ENCODE measurements at regions not wholly inside any gene's neighbourhood (a gene's known extent, or its start where the extent isn't known, plus 50 kb on each side); places are given as distances from the start of the nearest gene placed in this dataset.
A peak's percentile ranks its signal among the peaks of the same experiment; 100 is the strongest.

- no peaks in the 10 kb centered on the region for H3K36me3 Mint-ChIP-seq (ENCODE audit: insufficient read depth, unreplicated experiment)
- no peak overlapping the region for H3K4me3 Mint-ChIP-seq (ENCODE audit: unreplicated experiment)
- BruUV-seq (replicated peaks) = no TSS peak
- no peaks in the 10 kb centered on the region for H3K27me3 Mint-ChIP-seq (ENCODE audit: insufficient read depth, unreplicated experiment)
- DNase-seq (ENCODE audit: unreplicated experiment) = peak; percentile 21
- peaks cover 8% of the 10 kb centered on the region for H3K9me3 Mint-ChIP-seq (ENCODE audit: unreplicated experiment)
- ChIA-PET POLR2A (no interaction called here), CTCF (no interaction called here)
- no peak overlapping the region for H3K27ac Mint-ChIP-seq (ENCODE audit: low read depth, unreplicated experiment)
- no peak for TF ChIP-seq CTCF (IDR thresholded peaks at IDR 0.05; ENCODE audit: unreplicated experiment)
- H3K4me1 Mint-ChIP-seq (ENCODE audit: insufficient read depth, unreplicated experiment) = peaks cover 6% of the 10 kb centered on the region
- intact Hi-C loops (cut with micrococcal nuclease) = no loop called here
Measured at GRCh38 chr18:27582760-27583412, 397.8 kb upstream of the CHST9 start.

- no peak for DNase-seq (ENCODE audit: unreplicated experiment)
- no peak overlapping the region for H3K4me3 Mint-ChIP-seq (ENCODE audit: unreplicated experiment)
- no peak overlapping the region for H3K27ac Mint-ChIP-seq (ENCODE audit: low read depth, unreplicated experiment)
- H3K4me1 Mint-ChIP-seq (ENCODE audit: insufficient read depth, unreplicated experiment) = peaks cover 6% of the 10 kb centered on the region
- TF ChIP-seq CTCF (IDR thresholded peaks at IDR 0.05; ENCODE audit: unreplicated experiment) = no peak
- intact Hi-C loops (cut with micrococcal nuclease) = no loop called here
- peaks cover 8% of the 10 kb centered on the region for H3K9me3 Mint-ChIP-seq (ENCODE audit: unreplicated experiment)
- POLR2A ChIA-PET = no interaction called here
- CTCF ChIA-PET = interaction anchor here (0.6 kb wide), 1 partner anchor 606 kb away, joined by 3 read pairs; no protein-coding TSS in a partner anchor
- H3K36me3 Mint-ChIP-seq (ENCODE audit: insufficient read depth, unreplicated experiment) = no peaks in the 10 kb centered on the region
- BruUV-seq (replicated peaks) = no TSS peak
- H3K27me3 Mint-ChIP-seq (ENCODE audit: insufficient read depth, unreplicated experiment) = no peaks in the 10 kb centered on the region
Measured at GRCh38 chr18:27581296-27581904, 396.3 kb upstream of the CHST9 start.

GRCh38 chr18:27579364-27579763, 394.3 kb upstream of the CHST9 start:
- intact Hi-C loops (cut with micrococcal nuclease) = no loop called here
- CTCF ChIA-PET = no interaction called here
- H3K9me3 Mint-ChIP-seq (ENCODE audit: unreplicated experiment) = peaks cover 8% of the 10 kb centered on the region
- POLR2A ChIA-PET = no interaction called here
- no peak overlapping the region for H3K27ac Mint-ChIP-seq (ENCODE audit: low read depth, unreplicated experiment)
- no peak for DNase-seq (ENCODE audit: unreplicated experiment)
- H3K4me3 Mint-ChIP-seq (ENCODE audit: unreplicated experiment) = no peak overlapping the region
- H3K27me3 Mint-ChIP-seq (ENCODE audit: insufficient read depth, unreplicated experiment) = no peaks in the 10 kb centered on the region
- no TSS peak for BruUV-seq (replicated peaks)
- no peaks in the 10 kb centered on the region for H3K36me3 Mint-ChIP-seq (ENCODE audit: insufficient read depth, unreplicated experiment)
- TF ChIP-seq CTCF (IDR thresholded peaks at IDR 0.05; ENCODE audit: unreplicated experiment) = no peak
- H3K4me1 Mint-ChIP-seq (ENCODE audit: insufficient read depth, unreplicated experiment) = peaks cover 6% of the 10 kb centered on the region

- Mint-ChIP-seq H3K36me3 (ENCODE audit: insufficient read depth, unreplicated experiment) (no peaks in the 10 kb centered on the region), H3K27ac (ENCODE audit: low read depth, unreplicated experiment) (no peak overlapping the region)
- BruUV-seq (replicated peaks) = no TSS peak
Measured at GRCh38 chr18:27577752-27578151, 392.6 kb upstream of the CHST9 start.

More at GRCh38 chr18:27577752-27578151, 392.6 kb upstream of the CHST9 start:
- intact Hi-C loops (cut with micrococcal nuclease) = no loop called here
- H3K27me3 Mint-ChIP-seq (ENCODE audit: insufficient read depth, unreplicated experiment) = no peaks in the 10 kb centered on the region
- H3K4me1 Mint-ChIP-seq (ENCODE audit: insufficient read depth, unreplicated experiment) = peaks cover 3% of the 10 kb centered on the region
- TF ChIP-seq CTCF (IDR thresholded peaks at IDR 0.05; ENCODE audit: unreplicated experiment) = no peak
- no peak for DNase-seq (ENCODE audit: unreplicated experiment)
- H3K9me3 Mint-ChIP-seq (ENCODE audit: unreplicated experiment) = peaks cover 8% of the 10 kb centered on the region
- ChIA-PET CTCF (interaction anchor here (1.0 kb wide), 1 partner anchor 27 kb away, joined by 3 read pairs; no protein-coding TSS in a partner anchor), POLR2A (no interaction called here)
- no peak overlapping the region for H3K4me3 Mint-ChIP-seq (ENCODE audit: unreplicated experiment)

All from MCF 10A (cell line).